Spleen (tissue), 11 donors: ENCODE measurements at regions not wholly inside any gene's neighbourhood (a gene's known extent, or its start where the extent isn't known, plus 50 kb on each side); places are given as distances from the start of the nearest gene placed in this dataset.

Source experiments
- DNase-seq: peaks from one replicate; pipeline ENCODE4 v3.0.0-alpha.2; 2020
- H3K27ac ChIP-seq, 8 donors: fragments of 200-600 bp; sonication (generic) in 7 of 8; 1 replicate in 4 of 8; 2 replicates in 4 of 8; pipeline versions ENCODE4 v1.5.0 to v1.8.0; 2016 to 2021; ENCODE audit warnings: inconsistent platforms in 4 of 8, mild to moderate bottlenecking in 4 of 8, moderate library complexity in 1 of 8
- H3K27me3 ChIP-seq, 7 donors: fragments of 200-600 bp; sonication (generic) in 6 of 7; replicated peaks in 1 of 7; 1 replicate in 4 of 7; 2 replicates in 3 of 7; pipeline versions ENCODE4 v1.5.0 to v1.8.0; 2016 to 2021; ENCODE audit warnings: inconsistent platforms in 3 of 7, mild to moderate bottlenecking in 1 of 7
- H3K36me3 ChIP-seq, 6 donors: fragments of 200-600 bp; sonication (generic) in 5 of 6; 1 replicate in 4 of 6; 2 replicates in 2 of 6; pipeline versions ENCODE4 v1.5.0 to v1.8.0; 2016 to 2021; ENCODE audit warnings: inconsistent platforms in 2 of 6
- H3K4me1 ChIP-seq, 6 donors: fragments of 200-600 bp; sonication (generic) in 5 of 6; 1 replicate in 3 of 6; 2 replicates in 3 of 6; pipeline versions ENCODE4 v1.5.0 to v1.8.0; 2016 to 2021; ENCODE audit warnings: inconsistent platforms in 3 of 6
- H3K4me3 ChIP-seq, 8 donors: fragments of 200-600 bp; sonication (generic) in 7 of 8; 1 replicate in 4 of 8; 2 replicates in 4 of 8; pipeline versions ENCODE4 v1.5.0 to v1.8.0; 2016 to 2021; ENCODE audit warnings: inconsistent platforms in 4 of 8, mild to moderate bottlenecking in 4 of 8, moderate library complexity in 2 of 8
- H3K9me3 ChIP-seq, 8 donors: fragments of 200-600 bp; sonication (generic) in 7 of 8; 1 replicate in 4 of 8; 2 replicates in 4 of 8; pipeline versions ENCODE4 v1.5.0 to v1.8.0; 2016 to 2021; ENCODE audit warnings: inconsistent platforms in 4 of 8
- CTCF ChIP-seq, 11 experiments: fragments of 200-600 bp in 7 of 11; fragments of 450-650 bp in 4 of 11; sonication (generic) in 4 of 11; IDR thresholded peaks in 8 of 11; conservative IDR thresholded peaks in 3 of 11; 1 replicate in 7 of 11; 2 replicates in 4 of 11; pipeline versions ENCODE4 v1.4.0 to v1.8.0; 2016 to 2021; ENCODE audit warnings: antibody characterized with exemption in 11 of 11, inconsistent platforms in 4 of 11, mild to moderate bottlenecking in 1 of 11
- POLR2A ChIP-seq, 3 donors: fragments of 450-650 bp; IDR thresholded peaks; one replicate each; pipeline ENCODE4 v1.5.1; 2017; ENCODE audit warnings: antibody characterized with exemption in 3 of 3, mild to moderate bottlenecking in 1 of 3
- POLR2AphosphoS5 ChIP-seq, 3 donors: sonication (generic); formaldehyde crosslinking; IDR thresholded peaks; one replicate each; pipeline ENCODE4 v1.5.1; 2017; ENCODE audit warnings: antibody characterized with exemption in 3 of 3
- WGBS, 5 donors: extraction: QIAGEN DNeasy Blood & Tissue Kit in 3 of 5; methylation state at CpG; one replicate each; pipeline versions ENCODE4 v1.1.5 to v1.1.7; 2013 to 2018; 5-methylcytosine and 5-hydroxymethylcytosine counted together
- intact Hi-C: fragments of 100-400 bp; cut with DNase I; formaldehyde crosslinking; loops from one replicate; pipeline ENCODE4 v1.15.0; 2023; ENCODE audit warnings: low total_unique reads
- donor health status: healthy with polysubstance abuse.
- donor health status: DM: no; HTN: no; CAD: no; lungs with moderate emphysema.
- donor health status: DM: no; HTN: no; CAD: no.
- donor health status: Bipolar disorder and iron deficiency.
- donor health status: healthy.
- donor health status: DM: no; HTN: no; CAD: no.
- donor health status: DM: yes; HTN: yes; CAD: no.

- TF ChIP-seq POLR2A (IDR thresholded peaks at IDR 0.05) (no peak), CTCF (IDR thresholded peaks at IDR 0.05 in 8 of 11, conservative IDR thresholded peaks at IDR 0.05 in 3 of 11) (no peak), POLR2AphosphoS5 (IDR thresholded peaks at IDR 0.05) (no peak)
Measured at GRCh38 chr15:69609776-69610175, 157.2 kb downstream of the RPLP1 start.

GRCh38 chr15:69610277-69610676 lies 157.7 kb downstream of the RPLP1 start:
- Histone ChIP-seq H3K9me3 (no peaks in the 10 kb centered on the region), H3K4me3 (no peak overlapping the region), H3K36me3 (no peaks in the 10 kb centered on the region), H3K27ac (peak overlapping the region in 3 of 8 donors; percentile 49 to 54 (median 53)), H3K27me3 (no peaks in the 10 kb centered on the region), H3K4me1 (peaks cover 0 to 21% (median 0%) of the 10 kb centered on the region in 6 donors)
- DNase-seq, result no peak
- TF ChIP-seq POLR2AphosphoS5 (IDR thresholded peaks at IDR 0.05), result no peak
- no peak for TF ChIP-seq POLR2A (IDR thresholded peaks at IDR 0.05)
- no peak for TF ChIP-seq CTCF (IDR thresholded peaks at IDR 0.05 in 8 of 11, conservative IDR thresholded peaks at IDR 0.05 in 3 of 11)
- intact Hi-C loops, result no loop called here

More at GRCh38 chr15:69609776-69610175, 157.2 kb downstream of the RPLP1 start:
- Histone ChIP-seq H3K27me3 (no peaks in the 10 kb centered on the region), H3K36me3 (no peaks in the 10 kb centered on the region), H3K4me1 (peaks cover 0 to 21% (median 0%) of the 10 kb centered on the region in 6 donors), H3K4me3 (no peak overlapping the region), H3K27ac (peak overlapping the region in 3 of 8 donors; percentile 49 to 54 (median 53)), H3K9me3 (no peaks in the 10 kb centered on the region)
- intact Hi-C loops, result no loop called here
- WGBS, 5 donors, result 85 to 94% (median 91%) methylated on average over 5 of the region's 5 CpGs
- DNase-seq, result no peak

GRCh38 chr15:69610858-69611257 lies 158.2 kb downstream of the RPLP1 start:
- intact Hi-C loops, result no loop called here
- DNase-seq, result no peak
- 89 to 92% (median 90%) methylated on average over 5 of the region's 5 CpGs for WGBS, 5 donors
- Histone ChIP-seq H3K27me3 (no peaks in the 10 kb centered on the region), H3K4me1 (peaks cover 0 to 20% (median 0%) of the 10 kb centered on the region in 6 donors), H3K4me3 (no peak overlapping the region), H3K27ac (peak overlapping the region in 3 of 8 donors; percentile 49 to 54 (median 53)), H3K36me3 (no peaks in the 10 kb centered on the region), H3K9me3 (no peaks in the 10 kb centered on the region)
- no peak for TF ChIP-seq POLR2A (IDR thresholded peaks at IDR 0.05)
- no peak for TF ChIP-seq POLR2AphosphoS5 (IDR thresholded peaks at IDR 0.05)
- TF ChIP-seq CTCF (IDR thresholded peaks at IDR 0.05 in 8 of 11, conservative IDR thresholded peaks at IDR 0.05 in 3 of 11), result no peak

GRCh38 chr15:69612112-69612511 lies 159.5 kb downstream of the RPLP1 start:
- Histone ChIP-seq H3K36me3 (no peaks in the 10 kb centered on the region), H3K4me1 (peaks cover 0 to 11% (median 0%) of the 10 kb centered on the region in 6 donors), H3K27me3 (no peaks in the 10 kb centered on the region), H3K27ac (no peak overlapping the region), H3K4me3 (no peak overlapping the region), H3K9me3 (no peaks in the 10 kb centered on the region)
- DNase-seq, result no peak
- no peak for TF ChIP-seq POLR2AphosphoS5 (IDR thresholded peaks at IDR 0.05)
- TF ChIP-seq POLR2A (IDR thresholded peaks at IDR 0.05), result no peak
- no peak for TF ChIP-seq CTCF (IDR thresholded peaks at IDR 0.05 in 8 of 11, conservative IDR thresholded peaks at IDR 0.05 in 3 of 11)
- 73 to 84% (median 75%) methylated on average over 2 of the region's 2 CpGs for WGBS, 5 donors
- intact Hi-C loops, result no loop called here
